ENCODE measurements at regions not wholly inside any gene's neighbourhood (a gene's known extent, or its start where the extent isn't known, plus 50 kb on each side); places are given as distances from the start of the nearest gene placed in this dataset.
A peak's percentile ranks its signal among the peaks of the same experiment; 100 is the strongest.
"Not testable (repeated sequence)": the region's sequence is repeated elsewhere in the genome, so short reads cannot be mapped to it uniquely, and the experiment has no call there.

DNA sequence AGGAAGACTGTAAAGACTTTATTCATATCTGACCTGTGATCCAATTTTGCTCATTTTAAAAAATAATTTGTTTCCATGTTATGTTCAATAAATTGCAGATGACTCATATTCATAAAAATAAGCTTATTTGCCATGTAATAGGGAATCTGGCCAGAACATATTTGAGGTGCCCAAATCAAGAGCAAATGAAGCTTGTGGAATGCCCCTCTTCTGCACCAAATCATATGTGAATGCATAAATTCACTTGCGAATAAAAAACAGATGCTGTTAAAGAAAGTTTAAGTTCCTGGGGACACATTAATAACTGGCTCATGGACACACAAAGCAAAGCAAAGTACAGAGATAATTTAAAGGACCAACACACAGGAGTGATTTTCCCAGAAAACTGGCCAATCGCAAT is 279.0 kb upstream of the CDH2 start:
- TF ChIP-seq, protein P1, sequence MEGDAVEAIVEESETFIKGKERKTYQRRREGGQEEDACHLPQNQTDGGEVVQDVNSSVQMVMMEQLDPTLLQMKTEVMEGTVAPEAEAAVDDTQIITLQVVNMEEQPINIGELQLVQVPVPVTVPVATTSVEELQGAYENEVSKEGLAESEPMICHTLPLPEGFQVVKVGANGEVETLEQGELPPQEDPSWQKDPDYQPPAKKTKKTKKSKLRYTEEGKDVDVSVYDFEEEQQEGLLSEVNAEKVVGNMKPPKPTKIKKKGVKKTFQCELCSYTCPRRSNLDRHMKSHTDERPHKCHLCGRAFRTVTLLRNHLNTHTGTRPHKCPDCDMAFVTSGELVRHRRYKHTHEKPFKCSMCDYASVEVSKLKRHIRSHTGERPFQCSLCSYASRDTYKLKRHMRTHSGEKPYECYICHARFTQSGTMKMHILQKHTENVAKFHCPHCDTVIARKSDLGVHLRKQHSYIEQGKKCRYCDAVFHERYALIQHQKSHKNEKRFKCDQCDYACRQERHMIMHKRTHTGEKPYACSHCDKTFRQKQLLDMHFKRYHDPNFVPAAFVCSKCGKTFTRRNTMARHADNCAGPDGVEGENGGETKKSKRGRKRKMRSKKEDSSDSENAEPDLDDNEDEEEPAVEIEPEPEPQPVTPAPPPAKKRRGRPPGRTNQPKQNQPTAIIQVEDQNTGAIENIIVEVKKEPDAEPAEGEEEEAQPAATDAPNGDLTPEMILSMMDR (IDR thresholded peaks at IDR 0.05; ENCODE audit: insufficient read depth, low read depth, low read length, missing control alignments), result no peak
- DNase-seq (ENCODE audit: low read depth), result no peak
- H3K4me3 ChIP-seq (ENCODE audit: low read length), result no peak overlapping the region

DNA sequence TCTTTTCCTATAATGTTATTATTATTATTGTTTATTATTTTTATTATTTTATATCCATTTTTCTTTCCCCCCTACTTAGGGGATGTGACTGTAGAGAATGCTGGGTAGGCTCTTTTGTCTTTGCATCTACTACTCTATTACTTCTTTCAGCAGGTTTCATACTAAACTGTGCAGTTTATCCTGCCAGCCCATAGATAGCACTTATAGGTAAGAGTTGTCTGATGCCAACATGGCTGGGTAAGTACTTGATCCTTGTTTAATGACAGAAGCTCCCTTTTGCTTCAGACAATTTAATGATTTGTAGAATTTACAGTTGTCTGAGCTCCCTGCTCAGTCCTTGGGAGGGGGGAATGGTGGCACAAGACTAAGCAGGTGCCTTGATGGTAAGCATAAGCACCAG is 262.9 kb upstream of the CDH2 start:
- peak; percentile 48 for DNase-seq (ENCODE audit: low read depth)
- TF ChIP-seq, protein P1 (IDR thresholded peaks at IDR 0.05; ENCODE audit: insufficient read depth, low read depth, low read length, missing control alignments), result peak; percentile 49
- H3K4me3 ChIP-seq (ENCODE audit: low read length), result no peak overlapping the region

DNA sequence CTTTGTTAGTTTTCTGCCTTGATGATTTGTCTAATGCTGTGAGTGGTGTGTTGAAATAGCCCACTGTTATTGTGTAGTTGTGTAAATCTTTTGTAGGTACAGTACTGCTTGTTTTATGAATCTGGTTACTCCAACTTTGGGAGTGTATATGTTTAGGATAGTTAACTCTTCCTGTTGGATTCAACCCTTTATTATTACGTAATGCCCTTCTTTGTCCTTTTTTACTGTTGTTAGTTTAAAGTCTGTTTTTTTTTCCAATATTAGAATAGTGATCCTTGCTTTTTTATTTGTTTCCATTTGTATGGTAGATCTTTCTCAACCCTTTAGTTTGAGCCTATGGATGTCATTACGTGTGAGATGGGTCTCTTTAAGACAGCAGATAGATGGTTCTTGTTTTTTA is 261.5 kb upstream of the CDH2 start:
- H3K4me3 ChIP-seq (ENCODE audit: low read length), result no peak overlapping the region
- TF ChIP-seq, protein P1 (IDR thresholded peaks at IDR 0.05; ENCODE audit: insufficient read depth, low read depth, low read length, missing control alignments), result no peak
- DNase-seq (ENCODE audit: low read depth), result no peak

- H3K4me3 ChIP-seq (ENCODE audit: low read length), result no peak overlapping the region
- DNase-seq (ENCODE audit: low read depth), result peak; percentile 23
- TF ChIP-seq, protein P1 (IDR thresholded peaks at IDR 0.05; ENCODE audit: insufficient read depth, low read depth, low read length, missing control alignments), result no peak
Observed at GRCh38 chr18:28432339-28432738, 255.4 kb upstream of the CDH2 start.

- TF ChIP-seq, protein P1 (IDR thresholded peaks at IDR 0.05; ENCODE audit: insufficient read depth, low read depth, low read length, missing control alignments), result no peak
- H3K4me3 ChIP-seq (ENCODE audit: low read length), result no peak overlapping the region
- no peak for DNase-seq (ENCODE audit: low read depth)
Observed at GRCh38 chr18:28425886-28426285, 249.0 kb upstream of the CDH2 start.

DNA sequence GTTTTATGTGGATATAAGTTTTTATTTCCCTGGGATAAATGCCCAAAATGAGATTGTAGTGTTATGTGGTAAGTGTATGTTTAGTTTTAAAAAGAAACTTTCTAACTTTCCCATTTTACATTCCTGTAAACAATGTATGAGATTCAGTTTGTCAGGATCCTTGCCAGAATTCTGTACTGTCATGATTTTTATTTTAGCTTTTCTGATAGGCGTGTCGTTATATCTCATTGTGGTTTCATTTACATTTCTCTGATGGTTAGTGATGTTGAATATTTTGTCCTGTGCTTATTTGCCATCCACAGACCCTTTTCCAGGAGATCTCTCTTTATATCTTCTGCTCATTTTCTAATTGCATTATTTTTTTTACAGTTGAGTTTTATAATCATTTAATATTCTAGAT is 245.6 kb upstream of the CDH2 start:
- TF ChIP-seq, protein P1 (IDR thresholded peaks at IDR 0.05; ENCODE audit: insufficient read depth, low read depth, low read length, missing control alignments), result no peak
- no peak overlapping the region for H3K4me3 ChIP-seq (ENCODE audit: low read length)
- DNase-seq (ENCODE audit: low read depth), result no peak

DNA sequence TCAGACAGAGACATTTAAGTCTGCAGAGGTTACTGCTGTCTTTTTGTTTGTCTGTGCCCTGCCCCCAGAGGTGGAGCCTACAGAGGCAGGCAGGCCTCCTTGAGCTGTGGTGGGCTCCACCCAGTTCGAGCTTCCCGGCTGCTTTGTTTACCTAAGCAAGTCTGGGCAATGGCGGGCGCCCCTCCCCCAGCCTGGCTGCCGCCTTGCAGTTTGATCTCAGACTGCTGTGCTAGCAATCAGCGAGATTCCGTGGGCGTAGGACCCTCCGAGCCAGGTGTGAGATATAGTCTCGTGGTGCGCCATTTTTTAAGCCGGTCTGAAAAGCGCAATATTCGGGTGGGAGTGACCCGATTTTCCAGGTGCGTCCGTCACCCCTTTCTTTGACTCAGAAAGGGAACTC is 245.0 kb upstream of the CDH2 start:
- not testable (repeated sequence) for DNase-seq (ENCODE audit: low read depth); H3K4me3 ChIP-seq (ENCODE audit: low read length)

- no peak for DNase-seq (ENCODE audit: low read depth)
- TF ChIP-seq, protein P1 (IDR thresholded peaks at IDR 0.05; ENCODE audit: insufficient read depth, low read depth, low read length, missing control alignments), result no peak
- no peak overlapping the region for H3K4me3 ChIP-seq (ENCODE audit: low read length)
Observed at GRCh38 chr18:28412521-28412920, 235.6 kb upstream of the CDH2 start.
